ENCODE measurements at regions not wholly inside any gene's neighbourhood (a gene's known extent, or its start where the extent isn't known, plus 50 kb on each side); places are given as distances from the start of the nearest gene placed in this dataset.

DNA sequence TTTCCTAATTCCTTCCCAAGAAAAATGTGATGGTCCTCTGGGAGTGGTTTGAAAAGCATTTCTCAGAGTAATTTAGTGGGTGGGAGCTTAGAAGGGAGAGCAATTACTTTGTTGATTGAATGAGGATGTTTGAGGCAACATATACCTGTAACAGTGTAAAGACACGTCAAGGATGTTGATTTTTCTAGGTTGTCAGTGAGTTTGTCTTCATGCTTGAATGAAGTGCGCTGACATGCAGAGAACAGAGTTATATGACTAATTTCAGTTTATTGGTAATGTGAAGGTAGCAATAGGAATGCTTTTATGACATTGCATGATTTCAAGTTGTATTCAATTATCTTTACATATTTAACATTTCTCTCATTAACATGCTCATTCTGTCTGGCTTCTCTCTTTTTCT, 286.9 kb downstream of the NFKBIZ start:
- Histone ChIP-seq H3K4me1 (peaks cover 0 to 6% of the 10 kb centered on the region in 2 donors), H3K36me3 (no peaks in the 10 kb centered on the region), H3K27me3 (no peaks in the 10 kb centered on the region), H3K4me3 (no peak overlapping the region), H3K27ac (no peak overlapping the region), H3K9me3 (no peaks in the 10 kb centered on the region)
- TF ChIP-seq, protein P1, sequence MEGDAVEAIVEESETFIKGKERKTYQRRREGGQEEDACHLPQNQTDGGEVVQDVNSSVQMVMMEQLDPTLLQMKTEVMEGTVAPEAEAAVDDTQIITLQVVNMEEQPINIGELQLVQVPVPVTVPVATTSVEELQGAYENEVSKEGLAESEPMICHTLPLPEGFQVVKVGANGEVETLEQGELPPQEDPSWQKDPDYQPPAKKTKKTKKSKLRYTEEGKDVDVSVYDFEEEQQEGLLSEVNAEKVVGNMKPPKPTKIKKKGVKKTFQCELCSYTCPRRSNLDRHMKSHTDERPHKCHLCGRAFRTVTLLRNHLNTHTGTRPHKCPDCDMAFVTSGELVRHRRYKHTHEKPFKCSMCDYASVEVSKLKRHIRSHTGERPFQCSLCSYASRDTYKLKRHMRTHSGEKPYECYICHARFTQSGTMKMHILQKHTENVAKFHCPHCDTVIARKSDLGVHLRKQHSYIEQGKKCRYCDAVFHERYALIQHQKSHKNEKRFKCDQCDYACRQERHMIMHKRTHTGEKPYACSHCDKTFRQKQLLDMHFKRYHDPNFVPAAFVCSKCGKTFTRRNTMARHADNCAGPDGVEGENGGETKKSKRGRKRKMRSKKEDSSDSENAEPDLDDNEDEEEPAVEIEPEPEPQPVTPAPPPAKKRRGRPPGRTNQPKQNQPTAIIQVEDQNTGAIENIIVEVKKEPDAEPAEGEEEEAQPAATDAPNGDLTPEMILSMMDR (IDR thresholded peaks at IDR 0.05) = no peak
- intact Hi-C loops (cut with DNase I) = no loop called here
- DNase-seq (ENCODE audit: low spot score in 2 of 2) = no peak

DNA sequence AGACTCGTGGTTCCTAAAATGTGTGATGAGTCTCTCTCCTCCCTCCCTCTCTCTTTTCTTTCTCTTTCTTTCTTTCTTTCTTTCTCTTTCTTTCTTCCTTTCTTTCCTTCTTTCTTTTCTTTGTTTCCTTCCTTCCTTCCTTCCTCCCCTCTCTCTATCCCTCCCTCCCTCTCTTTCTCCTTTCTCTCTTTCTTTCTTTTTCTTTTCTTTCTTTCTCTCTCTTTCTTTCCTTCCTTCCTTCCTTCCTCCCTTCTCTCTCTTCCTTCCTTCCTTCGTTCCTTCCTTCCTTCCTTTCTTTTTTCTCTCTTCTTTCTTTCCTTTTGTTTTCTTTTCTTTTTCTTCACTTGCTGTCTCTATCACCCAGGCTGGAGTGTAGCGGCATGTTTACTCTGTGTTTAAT, 290.8 kb downstream of the NFKBIZ start:
- Histone ChIP-seq H3K4me1 (peaks cover 0 to 16% of the 10 kb centered on the region in 2 donors), H3K36me3 (no peaks in the 10 kb centered on the region), H3K9me3 (no peaks in the 10 kb centered on the region), H3K27ac (no peak overlapping the region), H3K4me3 (no peak overlapping the region), H3K27me3 (no peaks in the 10 kb centered on the region)
- no peak for DNase-seq (ENCODE audit: low spot score in 2 of 2)
- TF ChIP-seq, protein P1 (IDR thresholded peaks at IDR 0.05) = no peak
- intact Hi-C loops (cut with DNase I) = no loop called here

DNA sequence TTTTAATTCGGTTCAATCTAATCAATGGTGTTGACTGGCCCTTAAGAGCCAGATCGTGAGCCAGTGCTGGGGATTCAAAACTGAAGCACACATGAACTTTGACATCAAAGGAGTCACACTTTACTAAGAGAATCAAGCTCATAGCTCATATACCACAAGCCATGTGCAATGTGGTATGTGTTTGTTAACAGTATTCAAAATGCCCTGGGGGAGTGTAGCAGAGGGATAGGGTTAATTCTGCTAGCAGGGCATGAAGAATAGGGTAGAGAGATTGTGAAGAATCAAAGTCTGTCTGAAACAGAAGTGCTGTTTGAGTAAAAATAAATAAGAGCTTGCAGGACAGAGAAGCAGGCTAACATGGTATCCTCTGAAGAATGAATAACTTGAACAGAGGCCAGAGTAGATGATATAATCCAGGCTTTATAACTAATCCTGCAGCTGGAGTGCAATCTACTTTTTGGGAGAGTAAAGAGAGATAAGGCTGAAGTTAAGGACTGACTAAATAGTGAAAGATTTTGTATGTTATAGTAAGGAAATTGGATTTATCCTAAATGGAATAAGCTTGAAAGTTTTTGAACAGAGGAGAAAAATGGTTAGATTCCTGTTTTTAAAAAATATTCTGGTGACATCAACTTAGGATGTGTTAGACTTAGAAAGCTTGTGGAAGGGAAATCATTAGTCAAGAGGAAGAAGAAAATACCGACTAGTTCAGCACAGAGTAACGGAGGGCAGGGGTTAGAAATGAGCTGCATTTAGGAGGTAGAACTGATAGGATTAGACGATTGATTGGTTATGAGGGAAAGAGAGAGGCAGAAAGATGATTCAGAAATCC, 292.0 kb downstream of the NFKBIZ start:
- intact Hi-C loops (cut with DNase I) = no loop called here
- TF ChIP-seq, protein P1 (IDR thresholded peaks at IDR 0.05) = no peak
- Histone ChIP-seq H3K36me3 (no peaks in the 10 kb centered on the region), H3K4me1 (peaks cover 0 to 16% of the 10 kb centered on the region in 2 donors), H3K27me3 (no peaks in the 10 kb centered on the region), H3K27ac (peak overlapping the region; percentile 41 to 56), H3K9me3 (no peaks in the 10 kb centered on the region), H3K4me3 (no peak overlapping the region)
- no peak for DNase-seq (ENCODE audit: low spot score in 2 of 2)

DNA sequence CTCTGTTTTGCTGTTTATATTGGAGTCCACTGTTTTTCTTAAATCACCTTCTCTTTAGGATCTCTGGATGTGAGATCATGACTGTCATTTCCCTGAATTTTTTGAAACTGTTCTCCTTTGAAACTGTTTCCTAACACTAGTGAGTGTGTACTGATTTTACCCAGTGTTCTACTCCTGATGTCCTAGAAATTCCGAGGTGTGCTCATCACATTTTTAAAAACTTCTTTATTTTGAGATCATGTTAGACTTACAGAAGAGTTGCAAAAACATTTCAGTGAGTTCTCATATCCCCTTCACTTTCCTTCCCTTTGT, 292.6 kb downstream of the NFKBIZ start:
- TF ChIP-seq, protein P1 (IDR thresholded peaks at IDR 0.05) = no peak
- Histone ChIP-seq H3K27ac (peak overlapping the region; percentile 41 to 56), H3K4me1 (peaks cover 0 to 16% of the 10 kb centered on the region in 2 donors), H3K4me3 (no peak overlapping the region), H3K9me3 (no peaks in the 10 kb centered on the region), H3K27me3 (no peaks in the 10 kb centered on the region), H3K36me3 (no peaks in the 10 kb centered on the region)
- DNase-seq (ENCODE audit: low spot score in 2 of 2) = no peak
- intact Hi-C loops (cut with DNase I) = no loop called here

DNA sequence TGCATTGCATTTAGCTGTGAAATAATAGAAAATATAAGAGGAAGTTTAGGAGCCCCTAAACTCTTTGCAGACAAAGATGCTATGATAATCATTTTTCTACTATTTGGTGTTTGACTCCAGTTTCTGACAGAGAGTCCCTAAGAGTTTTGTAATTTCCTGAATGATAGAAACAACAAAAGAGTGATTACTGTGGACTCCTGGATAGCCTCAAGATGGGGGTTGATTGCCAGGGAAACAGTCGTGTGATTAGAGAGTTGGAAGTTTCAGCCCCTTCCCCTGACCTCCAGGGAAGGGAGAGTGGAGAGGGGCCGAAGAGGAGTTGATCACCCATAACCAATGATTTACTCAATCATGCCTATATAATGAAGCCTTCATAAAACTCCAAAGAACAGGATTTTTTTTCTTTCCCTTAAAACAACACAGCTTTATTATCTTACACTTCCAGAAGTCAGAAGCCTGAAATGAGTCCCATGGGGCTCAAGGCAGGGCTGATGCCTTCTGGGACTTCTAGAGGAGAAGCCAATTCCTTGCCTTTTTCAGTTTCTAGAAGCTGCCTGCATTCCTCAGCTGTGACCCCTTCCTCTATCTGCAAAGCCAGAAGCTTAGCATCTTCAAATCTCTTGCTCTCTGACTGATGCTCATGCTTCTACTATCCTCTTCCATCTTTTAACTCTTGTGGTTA, 292.3 kb upstream of the ZPLD1 start:
- no peak for DNase-seq (ENCODE audit: low spot score in 2 of 2)
- H3K4me1 ChIP-seq = peaks cover 0 to 16% of the 10 kb centered on the region in 2 donors
- H3K27me3 ChIP-seq = no peaks in the 10 kb centered on the region
- TF ChIP-seq, protein P1 (IDR thresholded peaks at IDR 0.05) = no peak
- no peaks in the 10 kb centered on the region for H3K9me3 ChIP-seq
- H3K4me3 ChIP-seq = no peak overlapping the region
- no peaks in the 10 kb centered on the region for H3K36me3 ChIP-seq
- intact Hi-C loops (cut with DNase I) = no loop called here
- H3K27ac ChIP-seq = peak overlapping the region; percentile 28 to 56

Measured in ascending aorta (tissue), 2 donors.